ENCODE measurements at regions not wholly inside any gene's neighbourhood (a gene's known extent, or its start where the extent isn't known, plus 50 kb on each side); places are given as distances from the start of the nearest gene placed in this dataset.
"Not testable (repeated sequence)": the region's sequence is repeated elsewhere in the genome, so short reads cannot be mapped to it uniquely, and the experiment has no call there.

- no peak for DNase-seq (ENCODE audit: low read depth)
Measured at GRCh38 chr4:84126061-84126787, 372.9 kb downstream of the NKX6-1 start.

GRCh38 chr4:84110040-84110439 lies 389.1 kb downstream of the NKX6-1 start:
- DNase-seq (ENCODE audit: low read depth), result no peak

GRCh38 chr4:84101653-84102625 lies 397.2 kb downstream of the NKX6-1 start:
- DNase-seq (ENCODE audit: low read depth), result not testable (repeated sequence)

GRCh38 chr4:84100071-84100470 lies 399.0 kb downstream of the NKX6-1 start:
- DNase-seq (ENCODE audit: low read depth), result no peak

GRCh38 chr4:84099599-84099998 lies 399.5 kb downstream of the NKX6-1 start:
- DNase-seq (ENCODE audit: low read depth), result no peak

GRCh38 chr4:84091266-84091665 lies 407.8 kb downstream of the NKX6-1 start:
- no peak for DNase-seq (ENCODE audit: low read depth)

GRCh38 chr4:84089652-84090437 lies 409.2 kb downstream of the NKX6-1 start:
- no peak for DNase-seq (ENCODE audit: low read depth)

- no peak for DNase-seq (ENCODE audit: low read depth)
Measured at GRCh38 chr4:84085986-84086385, 413.1 kb downstream of the NKX6-1 start.

- no peak for DNase-seq (ENCODE audit: low read depth)
Measured at GRCh38 chr4:84070289-84070688, 428.8 kb downstream of the NKX6-1 start.

- no peak for DNase-seq (ENCODE audit: low read depth)
Measured at GRCh38 chr4:84063619-84064018, 435.5 kb downstream of the NKX6-1 start.

- no peak for DNase-seq (ENCODE audit: low read depth)
Measured at GRCh38 chr4:84058201-84058600, 440.9 kb downstream of the NKX6-1 start.

- DNase-seq (ENCODE audit: low read depth), result no peak
Measured at GRCh38 chr4:84051639-84052038, 447.5 kb downstream of the NKX6-1 start.

GRCh38 chr4:84051089-84051488 lies 448.0 kb downstream of the NKX6-1 start:
- no peak for DNase-seq (ENCODE audit: low read depth)

GRCh38 chr4:84050015-84050414 lies 449.1 kb downstream of the NKX6-1 start:
- no peak for DNase-seq (ENCODE audit: low read depth)

GRCh38 chr4:84046551-84046950 lies 452.5 kb downstream of the NKX6-1 start:
- DNase-seq (ENCODE audit: low read depth), result no peak

GRCh38 chr4:84041426-84041825 lies 457.7 kb downstream of the NKX6-1 start:
- no peak for DNase-seq (ENCODE audit: low read depth)

- DNase-seq (ENCODE audit: low read depth), result no peak
Measured at GRCh38 chr4:84035568-84035967, 463.5 kb downstream of the NKX6-1 start.

GRCh38 chr4:84032372-84032771 lies 466.7 kb downstream of the NKX6-1 start:
- no peak for DNase-seq (ENCODE audit: low read depth)

- DNase-seq (ENCODE audit: low read depth), result no peak
Measured at GRCh38 chr4:84031401-84031800, 467.7 kb downstream of the NKX6-1 start.

GRCh38 chr4:84028340-84028739 lies 470.8 kb downstream of the NKX6-1 start:
- DNase-seq (ENCODE audit: low read depth), result no peak

- no peak for DNase-seq (ENCODE audit: low read depth)
Measured at GRCh38 chr4:84024405-84024804, 474.7 kb downstream of the NKX6-1 start.

- DNase-seq (ENCODE audit: low read depth), result no peak
Measured at GRCh38 chr4:84022564-84022963, 476.5 kb downstream of the NKX6-1 start.

Measured in CMK (cell line).